MM.1S (cell line): ENCODE measurements at regions not wholly inside any gene's neighbourhood (a gene's known extent, or its start where the extent isn't known, plus 50 kb on each side); places are given as distances from the start of the nearest gene placed in this dataset.

ENCODE experiments used
- EZH2 ChIP-seq: fragments of 300-600 bp; sonication (generic); optimal IDR thresholded peaks from 2 replicates; pipeline ENCODE3; 2017; ENCODE audit warnings: low read depth, mild to moderate bottlenecking, antibody characterized with exemption, low read length, mixed read lengths
- EZH2phosphoT487 ChIP-seq: fragments of 300-600 bp; sonication (generic); IDR thresholded peaks from 2 replicates; pipeline ENCODE4 v1.6.1; 2018; ENCODE audit warnings: antibody characterized with exemption, low read length
- TF ChIP-seq, protein P1 (sequence below): fragments of 300-600 bp; sonication (generic); IDR thresholded peaks from 2 replicates; pipeline ENCODE4 v1.5.1; 2016; ENCODE audit warnings: antibody characterized with exemption, low read length, mixed read lengths

DNA sequence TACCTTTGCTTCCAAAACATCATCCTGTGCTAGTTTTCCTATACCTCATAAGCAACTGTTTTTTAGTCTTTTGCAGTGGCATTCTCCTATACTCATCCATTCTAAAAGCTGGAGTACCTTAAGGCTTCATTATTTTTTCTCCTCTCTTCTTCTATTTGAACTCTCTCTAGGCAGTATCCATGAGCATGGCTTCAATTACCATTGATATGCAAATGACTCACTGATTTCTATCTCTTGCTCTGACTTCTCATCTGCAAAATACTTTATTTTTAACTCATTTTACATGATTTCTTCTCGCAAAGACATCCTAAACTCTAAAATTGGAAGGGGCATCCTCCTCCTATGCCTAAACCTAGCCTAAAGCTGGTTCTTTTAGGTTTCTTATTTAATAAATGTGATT is 365.1 kb upstream of the NUDT12 start:
- TF ChIP-seq, protein P1, sequence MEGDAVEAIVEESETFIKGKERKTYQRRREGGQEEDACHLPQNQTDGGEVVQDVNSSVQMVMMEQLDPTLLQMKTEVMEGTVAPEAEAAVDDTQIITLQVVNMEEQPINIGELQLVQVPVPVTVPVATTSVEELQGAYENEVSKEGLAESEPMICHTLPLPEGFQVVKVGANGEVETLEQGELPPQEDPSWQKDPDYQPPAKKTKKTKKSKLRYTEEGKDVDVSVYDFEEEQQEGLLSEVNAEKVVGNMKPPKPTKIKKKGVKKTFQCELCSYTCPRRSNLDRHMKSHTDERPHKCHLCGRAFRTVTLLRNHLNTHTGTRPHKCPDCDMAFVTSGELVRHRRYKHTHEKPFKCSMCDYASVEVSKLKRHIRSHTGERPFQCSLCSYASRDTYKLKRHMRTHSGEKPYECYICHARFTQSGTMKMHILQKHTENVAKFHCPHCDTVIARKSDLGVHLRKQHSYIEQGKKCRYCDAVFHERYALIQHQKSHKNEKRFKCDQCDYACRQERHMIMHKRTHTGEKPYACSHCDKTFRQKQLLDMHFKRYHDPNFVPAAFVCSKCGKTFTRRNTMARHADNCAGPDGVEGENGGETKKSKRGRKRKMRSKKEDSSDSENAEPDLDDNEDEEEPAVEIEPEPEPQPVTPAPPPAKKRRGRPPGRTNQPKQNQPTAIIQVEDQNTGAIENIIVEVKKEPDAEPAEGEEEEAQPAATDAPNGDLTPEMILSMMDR: no peak
- TF ChIP-seq EZH2phosphoT487 (no peak), EZH2 (no peak)
